ENCODE measurements at regions not wholly inside any gene's neighbourhood (a gene's known extent, or its start where the extent isn't known, plus 50 kb on each side); places are given as distances from the start of the nearest gene placed in this dataset.

DNA sequence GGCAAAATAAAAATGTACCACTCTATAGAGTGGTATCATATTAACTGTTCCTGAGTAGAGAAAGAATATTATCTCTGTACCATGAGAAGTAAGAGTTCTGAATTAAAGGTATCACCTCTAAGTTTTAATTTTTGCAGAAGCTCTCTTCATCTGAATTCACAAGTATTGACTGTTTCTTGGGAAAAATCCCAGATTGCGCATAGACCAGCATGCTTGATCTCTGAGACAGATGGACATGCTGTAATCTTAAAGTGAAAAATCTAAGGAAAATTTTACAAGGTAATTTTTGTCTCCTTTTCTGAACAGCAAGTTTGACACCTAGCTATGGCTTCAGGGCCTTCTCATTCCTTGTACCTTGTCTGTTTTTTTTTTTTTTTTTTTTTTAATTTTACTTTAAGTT is 1050.7 kb upstream of the RBFOX1 start:
- no peak for TF ChIP-seq CTCF (IDR thresholded peaks at IDR 0.05)
- TF ChIP-seq POLR2A (IDR thresholded peaks at IDR 0.05), result no peak
- TF ChIP-seq POLR2AphosphoS5 (IDR thresholded peaks at IDR 0.05), result no peak

Measured in breast epithelium (tissue), 3 donors.